H1 (cell line): ENCODE measurements at regions not wholly inside any gene's neighbourhood (a gene's known extent, or its start where the extent isn't known, plus 50 kb on each side); places are given as distances from the start of the nearest gene placed in this dataset.

ENCODE experiments used
- CTCF ChIA-PET: fragments of 300-600 bp; sonication (Branson Sonifier 250); formaldehyde crosslinking; loops from one replicate; lab custom pipeline; 2021; ENCODE audit not compliant: partially characterized antibody; lab: Charles Lee
- POLR2A ChIA-PET: fragments of 300-600 bp; sonication (Branson Sonifier 250); formaldehyde crosslinking; loops from one replicate; lab custom pipeline; 2021; ENCODE audit warnings: inconsistent platforms; ENCODE audit not compliant: partially characterized antibody; lab: Charles Lee
- DNase-seq, 2 experiments: peaks; one replicate each; pipeline versions ENCODE4 v3.0.0 to v3.0.0-alpha.2; 2010 to 2022; ENCODE audit warnings: low spot score in 2 of 2, low read depth in 1 of 2, mixed read lengths in 1 of 2
- FAIRE-seq: peaks from 2 replicates; lab custom pipeline; 2011; peaks lifted over from hg19 to GRCh38; lab: Jason Lieb, UNC
- H2AFZ ChIP-seq: 2 replicates; pipeline ENCODE4 v1.8.1; 2012; ENCODE audit warnings: low read length, inconsistent platforms
- H2AK5ac ChIP-seq: 2 replicates; pipeline ENCODE4 v1.6.1; 2013; ENCODE audit warnings: low read depth, low read length
- H2BK120ac ChIP-seq: replicated peaks from 2 replicates; pipeline ENCODE3; 2013; ENCODE audit warnings: low read depth, low read length, inconsistent platforms
- H2BK12ac ChIP-seq: 2 replicates; pipeline ENCODE4 v1.6.1; 2013; ENCODE audit warnings: low read depth, low read length
- H2BK15ac ChIP-seq: 2 replicates; pipeline ENCODE4 v1.6.1; 2013; ENCODE audit warnings: low read length
- H2BK20ac ChIP-seq: 2 replicates; pipeline ENCODE4 v1.6.1; 2013; ENCODE audit warnings: low read length
- H2BK5ac ChIP-seq: 2 replicates; pipeline ENCODE4 v1.6.1; 2013; ENCODE audit warnings: low read depth, low read length
- H3K14ac ChIP-seq: 2 replicates; pipeline ENCODE4 v1.6.1; 2013; ENCODE audit warnings: inconsistent platforms; ENCODE audit not compliant: insufficient read length
- H3K18ac ChIP-seq: 2 replicates; pipeline ENCODE4 v1.6.1; 2013; ENCODE audit warnings: low read length; ENCODE audit errors: extremely low read depth
- H3K23ac ChIP-seq: 2 replicates; pipeline ENCODE4 v1.6.1; 2013; ENCODE audit warnings: inconsistent platforms; ENCODE audit not compliant: insufficient read length
- H3K23me2 ChIP-seq: 2 replicates; pipeline ENCODE4 v1.6.1; 2013; ENCODE audit warnings: low read depth, low read length
- H3K27ac ChIP-seq: 2 replicates; pipeline ENCODE4 v1.6.1; 2011; ENCODE audit warnings: low read depth, low read length, inconsistent platforms
- H3K27me3 ChIP-seq, 4 experiments: replicated peaks in 1 of 4; 1 replicate in 1 of 4; 2 replicates in 3 of 4; pipeline versions ENCODE4 v1.6.1 to v1.8.1; 2011 to 2013; ENCODE audit warnings: low read length in 3 of 4, mild to moderate bottlenecking in 3 of 4, inconsistent platforms in 2 of 4, mixed read lengths in 2 of 4, moderate library complexity in 1 of 4; ENCODE audit not compliant: control insufficient read depth in 3 of 4, insufficient read depth in 3 of 4; ENCODE audit errors: extremely low read depth in 1 of 4
- H3K36me3 ChIP-seq, 4 experiments: 2 replicates each; pipeline versions ENCODE4 v1.6.1 to v1.8.1; 2011 to 2013; ENCODE audit warnings: mild to moderate bottlenecking in 4 of 4, low read length in 3 of 4, moderate library complexity in 2 of 4, control low read depth in 1 of 4, inconsistent platforms in 1 of 4; ENCODE audit not compliant: insufficient read depth in 4 of 4, control insufficient read depth in 2 of 4
- H3K4ac ChIP-seq: replicated peaks from 2 replicates; pipeline ENCODE3; 2013; ENCODE audit warnings: low read length, low read depth, mixed read lengths, inconsistent platforms; ENCODE audit not compliant: insufficient read length
- H3K4me1 ChIP-seq, 4 experiments: replicated peaks in 1 of 4; 1 replicate in 1 of 4; 2 replicates in 3 of 4; pipeline versions ENCODE4 v1.6.1 to v1.8.1; 2011 to 2013; ENCODE audit warnings: low read length in 3 of 4, inconsistent platforms in 2 of 4, mixed read lengths in 1 of 4; ENCODE audit not compliant: insufficient read depth in 4 of 4, control insufficient read depth in 3 of 4
- H3K4me2 ChIP-seq, 2 experiments: 2 replicates each; pipeline versions ENCODE4 v1.6.1 to v1.8.1; 2011 to 2013; ENCODE audit warnings: low read depth in 2 of 2, low read length in 2 of 2, control low read depth in 1 of 2, inconsistent platforms in 1 of 2, mild to moderate bottlenecking in 1 of 2; ENCODE audit not compliant: insufficient read depth in 1 of 2
- H3K4me3 ChIP-seq, 4 experiments: fragments of 200-600, 300-600 bp in 1 of 4; sonication (generic), shearing (Covaris generic), sonication (Bioruptor Twin) in 1 of 4; 2 replicates each; pipeline versions ENCODE4 v1.5.1 to v1.8.1; 2011 to 2016; ENCODE audit warnings: low read length in 4 of 4, low read depth in 3 of 4, control low read depth in 2 of 4, inconsistent platforms in 2 of 4, mild to moderate bottlenecking in 2 of 4, mixed read lengths in 1 of 4, moderate library complexity in 1 of 4; ENCODE audit not compliant: insufficient read depth in 2 of 4; ENCODE audit errors: extremely low read depth in 1 of 4
- H3K56ac ChIP-seq: replicated peaks from 2 replicates; pipeline ENCODE3; 2013; ENCODE audit warnings: low read depth, mild to moderate bottlenecking, mixed read lengths, low read length, inconsistent platforms; ENCODE audit not compliant: insufficient read length
- H3K79me1 ChIP-seq: 2 replicates; pipeline ENCODE4 v1.6.1; 2013; ENCODE audit warnings: low read depth, low read length, control low read depth
- H3K79me2 ChIP-seq, 2 experiments: 2 replicates each; pipeline versions ENCODE4 v1.6.1 to v1.8.1; 2012 to 2013; ENCODE audit warnings: low read length in 2 of 2, mild to moderate bottlenecking in 2 of 2, inconsistent platforms in 1 of 2; ENCODE audit not compliant: insufficient read depth in 2 of 2, control insufficient read depth in 1 of 2
- H3K9ac ChIP-seq, 4 experiments: replicated peaks in 1 of 4; 1 replicate in 1 of 4; 2 replicates in 3 of 4; pipeline versions ENCODE4 v1.6.1 to v1.8.1; 2011 to 2013; ENCODE audit warnings: low read depth in 3 of 4, low read length in 3 of 4, control low read depth in 2 of 4, mild to moderate bottlenecking in 2 of 4, moderate library complexity in 2 of 4, inconsistent platforms in 1 of 4; ENCODE audit errors: extremely low read depth in 1 of 4
- H3K9me3 ChIP-seq, 2 experiments: 2 replicates each; pipeline versions ENCODE4 v1.6.1 to v1.8.1; 2012 to 2013; ENCODE audit warnings: mild to moderate bottlenecking in 2 of 2, moderate library complexity in 2 of 2, control low read depth in 1 of 2, inconsistent platforms in 1 of 2, low read depth in 1 of 2, low read length in 1 of 2, mixed read lengths in 1 of 2; ENCODE audit not compliant: insufficient read depth in 2 of 2
- H4K20me1 ChIP-seq, 2 experiments: replicated peaks in 1 of 2; 2 replicates each; pipeline versions ENCODE3 to v1.8.1; 2011 to 2013; ENCODE audit warnings: inconsistent platforms in 2 of 2, low read length in 2 of 2, mild to moderate bottlenecking in 1 of 2; ENCODE audit not compliant: insufficient read depth in 2 of 2, control insufficient read depth in 1 of 2
- H4K5ac ChIP-seq: 2 replicates; pipeline ENCODE4 v1.6.1; 2013; ENCODE audit warnings: low read length, low read depth, mixed read lengths, inconsistent platforms; ENCODE audit not compliant: insufficient read length
- H4K8ac ChIP-seq: 2 replicates; pipeline ENCODE4 v1.8.0; 2013; ENCODE audit warnings: mild to moderate bottlenecking, moderate library complexity, low read length, inconsistent platforms; ENCODE audit not compliant: insufficient read depth; ENCODE audit errors: extremely low read depth
- H4K91ac ChIP-seq: replicated peaks from 2 replicates; pipeline ENCODE3; 2013; ENCODE audit warnings: low read length, mixed read lengths, inconsistent platforms; ENCODE audit not compliant: insufficient read length
- MAX ChIP-seq: IDR thresholded peaks from 2 replicates; pipeline ENCODE4 v1.6.1; 2012; ENCODE audit warnings: inconsistent platforms
- POLR2AphosphoS5 ChIP-seq: IDR thresholded peaks from 2 replicates; pipeline ENCODE4 v1.6.1; 2011; ENCODE audit warnings: low read depth, low read length
- RAD21 ChIP-seq, 2 experiments: IDR thresholded peaks in 1 of 2; conservative IDR thresholded peaks in 1 of 2; 2 replicates each; pipeline ENCODE4 v1.6.1; 2011; ENCODE audit warnings: low read depth in 2 of 2, low read length in 2 of 2, improper control_type of control experiment in 1 of 2, inconsistent platforms in 1 of 2, mild to moderate bottlenecking in 1 of 2, moderate library complexity in 1 of 2
- WGBS, 2 experiments: shearing (Covaris generic) in 1 of 2; methylation state at CpG; one replicate each; pipeline versions ENCODE4 v1.1.6 to v1.1.7; 2013 to 2015; ENCODE audit warnings: low lambda C conversion rate in 2 of 2, mixed read lengths in 2 of 2, inconsistent platforms in 1 of 2, low coverage in 1 of 2, missing lambda C conversion rate in 1 of 2; ENCODE audit not compliant: insufficient replicate concordance in 2 of 2, insufficient coverage in 1 of 2, insufficient read length in 1 of 2; ENCODE audit errors: extremely low coverage in 1 of 2, missing lambda C conversion rate in 1 of 2; 5-methylcytosine and 5-hydroxymethylcytosine counted together
- TF ChIP-seq, protein P1 (sequence below), 3 experiments: IDR thresholded peaks; 1 replicate in 2 of 3; 2 replicates in 1 of 3; pipeline versions ENCODE4 v1.5.1 to v1.6.1; 2011; ENCODE audit warnings: low read length in 3 of 3, mild to moderate bottlenecking in 3 of 3, inconsistent platforms in 2 of 3, low read depth in 1 of 3, moderate library complexity in 1 of 3; ENCODE audit not compliant: insufficient read depth in 1 of 3; ENCODE audit errors: control extremely low read depth in 1 of 3

DNA sequence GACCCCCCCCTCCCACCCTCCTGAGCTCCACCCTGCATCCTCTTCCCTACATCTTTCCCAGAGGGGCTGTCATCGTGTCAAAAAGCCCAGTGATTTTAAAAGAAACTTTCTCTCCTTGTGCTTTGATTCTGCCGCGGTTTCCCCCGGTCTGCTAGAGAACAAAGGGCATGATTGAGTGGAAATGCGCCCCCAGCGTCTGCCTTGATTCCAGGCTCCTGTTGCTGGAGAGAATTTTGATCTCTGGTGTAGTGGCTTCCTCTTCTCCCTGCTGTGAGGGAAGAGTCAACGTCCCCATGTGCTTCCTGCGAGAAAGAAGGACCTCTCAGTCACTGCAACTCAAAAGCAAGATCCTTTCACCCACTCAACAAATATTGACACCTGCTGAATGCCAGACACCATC, 61.9 kb upstream of the RAPGEF1 start:
- TF ChIP-seq RAD21 (IDR thresholded peaks at IDR 0.05 in 1 of 2, conservative IDR thresholded peaks at IDR 0.05 in 1 of 2; ENCODE audit: low read depth in 2 of 2, low read length in 2 of 2) (peak in 1 of 2 experiments; percentile 11; a peak in 2 of 4 replicates), MAX (0 out of 2 replicates have a peak, but pooled peaks have one; percentile 8), POLR2AphosphoS5 (no peak)
- TF ChIP-seq, protein P1, sequence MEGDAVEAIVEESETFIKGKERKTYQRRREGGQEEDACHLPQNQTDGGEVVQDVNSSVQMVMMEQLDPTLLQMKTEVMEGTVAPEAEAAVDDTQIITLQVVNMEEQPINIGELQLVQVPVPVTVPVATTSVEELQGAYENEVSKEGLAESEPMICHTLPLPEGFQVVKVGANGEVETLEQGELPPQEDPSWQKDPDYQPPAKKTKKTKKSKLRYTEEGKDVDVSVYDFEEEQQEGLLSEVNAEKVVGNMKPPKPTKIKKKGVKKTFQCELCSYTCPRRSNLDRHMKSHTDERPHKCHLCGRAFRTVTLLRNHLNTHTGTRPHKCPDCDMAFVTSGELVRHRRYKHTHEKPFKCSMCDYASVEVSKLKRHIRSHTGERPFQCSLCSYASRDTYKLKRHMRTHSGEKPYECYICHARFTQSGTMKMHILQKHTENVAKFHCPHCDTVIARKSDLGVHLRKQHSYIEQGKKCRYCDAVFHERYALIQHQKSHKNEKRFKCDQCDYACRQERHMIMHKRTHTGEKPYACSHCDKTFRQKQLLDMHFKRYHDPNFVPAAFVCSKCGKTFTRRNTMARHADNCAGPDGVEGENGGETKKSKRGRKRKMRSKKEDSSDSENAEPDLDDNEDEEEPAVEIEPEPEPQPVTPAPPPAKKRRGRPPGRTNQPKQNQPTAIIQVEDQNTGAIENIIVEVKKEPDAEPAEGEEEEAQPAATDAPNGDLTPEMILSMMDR (IDR thresholded peaks at IDR 0.05; ENCODE audit: control extremely low read depth in 1 of 3, insufficient read depth in 1 of 3, low read depth in 1 of 3, low read length in 3 of 3) = peak in 2 of 3 experiments; percentile 36 to 53; a peak in 3 of 4 replicates
- no peak overlapping the region for H4K8ac ChIP-seq
- WGBS, 2 experiments = 53% methylated on average over 8 of the region's 8 CpGs; no CpG with 5 or more reads in 1 of the 2 experiments
- H2BK5ac ChIP-seq = no peak overlapping the region
- no peak overlapping the region for H2BK15ac ChIP-seq
- H3K36me3 ChIP-seq = no peaks in the 10 kb centered on the region
- no peak overlapping the region for H3K14ac ChIP-seq
- peaks cover 0 to 6% of the 10 kb centered on the region in 2 experiments for H4K20me1 ChIP-seq
- FAIRE-seq (no peak), DNase-seq (no peak)
- no peaks in the 10 kb centered on the region for H3K9me3 ChIP-seq
- no peak overlapping the region for H2AFZ ChIP-seq
- no peak overlapping the region for H3K4ac ChIP-seq
- H3K27me3 ChIP-seq = no peaks in the 10 kb centered on the region
- H3K79me1 ChIP-seq = no peaks in the 10 kb centered on the region
- POLR2A ChIA-PET = no interaction called here
- peaks cover 5 to 18% (median 10%) of the 10 kb centered on the region in 4 experiments for H3K4me1 ChIP-seq
- no peaks in the 10 kb centered on the region for H3K79me2 ChIP-seq
- H3K56ac ChIP-seq = no peak overlapping the region
- no peaks in the 10 kb centered on the region for H3K23me2 ChIP-seq
- no peak overlapping the region for H3K4me2 ChIP-seq
- no peak overlapping the region for H2BK12ac ChIP-seq
- H2BK120ac ChIP-seq = no peak overlapping the region
- no peak overlapping the region for H3K18ac ChIP-seq
- H4K5ac ChIP-seq = no peak overlapping the region
- no peak overlapping the region for H2BK20ac ChIP-seq
- no peak overlapping the region for H3K4me3 ChIP-seq
- CTCF ChIA-PET = interaction anchor here (0.7 to 1.1 kb wide), 2 partner anchors 9 to 30 kb away, joined by 3 to 8 read pairs; no protein-coding TSS in a partner anchor
- H4K91ac ChIP-seq = no peak overlapping the region
- no peak overlapping the region for H3K27ac ChIP-seq
- no peak overlapping the region for H2AK5ac ChIP-seq
- H3K23ac ChIP-seq = no peak overlapping the region
- H3K9ac ChIP-seq = no peak overlapping the region
